ENCODE measurements at regions not wholly inside any gene's neighbourhood (a gene's known extent, or its start where the extent isn't known, plus 50 kb on each side); places are given as distances from the start of the nearest gene placed in this dataset.

- no peak for TF ChIP-seq CTCF (IDR thresholded peaks at IDR 0.05)
- no peak for TF ChIP-seq POLR2A (IDR thresholded peaks at IDR 0.05)
Observed at GRCh38 chr5:98349251-98349989, 424.0 kb upstream of the RGMB start.

Measured in uterus (tissue), 2 donors.